ENCODE measurements at regions not wholly inside any gene's neighbourhood (a gene's known extent, or its start where the extent isn't known, plus 50 kb on each side); places are given as distances from the start of the nearest gene placed in this dataset.
"Not testable (repeated sequence)": the region's sequence is repeated elsewhere in the genome, so short reads cannot be mapped to it uniquely, and the experiment has no call there.

DNA sequence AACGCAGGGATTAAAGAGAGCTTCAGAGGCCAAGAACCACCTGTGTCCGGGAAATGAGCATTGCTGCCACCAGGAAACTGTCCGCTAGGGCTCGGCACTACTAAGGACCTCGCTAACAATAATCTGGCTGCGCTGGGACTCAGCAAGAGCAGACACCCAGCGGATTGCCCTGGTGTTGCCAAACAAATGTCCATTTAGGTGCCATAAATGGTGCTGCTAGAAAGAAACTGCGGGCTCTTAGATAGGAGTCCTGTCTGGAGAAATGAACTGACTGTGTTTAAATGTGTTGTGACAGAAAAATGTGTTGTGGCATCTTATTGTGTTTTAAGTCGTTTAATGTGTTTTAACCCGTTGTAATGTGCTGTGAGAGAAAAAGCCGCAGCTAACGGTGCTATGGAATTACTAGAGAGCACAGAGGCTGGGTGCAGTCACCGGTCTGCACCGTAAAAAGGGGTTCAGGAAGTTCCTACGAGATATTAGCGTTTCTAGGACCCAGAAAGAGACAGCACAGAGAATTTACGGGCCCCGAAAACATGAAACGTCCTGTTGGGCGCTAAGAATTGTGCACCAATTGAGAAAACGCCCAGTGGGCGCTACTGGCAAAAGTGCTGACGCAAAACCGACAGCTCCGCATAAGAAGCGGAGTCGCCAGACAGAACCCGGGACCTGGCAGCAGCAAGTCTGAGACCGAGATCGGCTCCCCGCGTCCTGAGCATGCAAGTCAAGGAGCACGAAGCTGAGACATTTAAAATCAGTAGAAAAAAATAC is 90.6 kb downstream of the ANXA2R start:
- DNase-seq, result peak; percentile 82 to 86

- DNase-seq, result no peak
Measured at GRCh38 chr5:42948961-42949347, 91.2 kb downstream of the ANXA2R start.

DNA sequence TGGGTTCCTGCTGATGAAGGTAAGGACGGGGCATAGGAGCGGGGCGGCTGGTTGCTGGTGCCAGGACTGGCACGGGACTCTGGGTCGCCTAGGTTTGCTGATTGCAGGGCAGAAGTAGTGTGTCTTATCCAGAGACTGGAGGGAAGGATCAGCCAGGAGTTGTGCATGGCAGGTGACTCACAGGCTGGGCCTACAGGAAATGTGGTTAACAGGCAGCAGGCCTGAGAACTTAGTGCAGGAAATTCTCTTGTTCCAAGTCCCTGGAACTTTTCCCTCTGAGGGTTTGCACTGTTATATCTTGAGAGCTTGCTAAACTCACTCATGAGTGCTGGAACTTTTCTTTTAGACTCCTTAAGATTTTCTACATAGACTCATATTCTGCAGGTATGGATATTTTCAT is 95.1 kb downstream of the ANXA2R start:
- DNase-seq, result no peak

DNA sequence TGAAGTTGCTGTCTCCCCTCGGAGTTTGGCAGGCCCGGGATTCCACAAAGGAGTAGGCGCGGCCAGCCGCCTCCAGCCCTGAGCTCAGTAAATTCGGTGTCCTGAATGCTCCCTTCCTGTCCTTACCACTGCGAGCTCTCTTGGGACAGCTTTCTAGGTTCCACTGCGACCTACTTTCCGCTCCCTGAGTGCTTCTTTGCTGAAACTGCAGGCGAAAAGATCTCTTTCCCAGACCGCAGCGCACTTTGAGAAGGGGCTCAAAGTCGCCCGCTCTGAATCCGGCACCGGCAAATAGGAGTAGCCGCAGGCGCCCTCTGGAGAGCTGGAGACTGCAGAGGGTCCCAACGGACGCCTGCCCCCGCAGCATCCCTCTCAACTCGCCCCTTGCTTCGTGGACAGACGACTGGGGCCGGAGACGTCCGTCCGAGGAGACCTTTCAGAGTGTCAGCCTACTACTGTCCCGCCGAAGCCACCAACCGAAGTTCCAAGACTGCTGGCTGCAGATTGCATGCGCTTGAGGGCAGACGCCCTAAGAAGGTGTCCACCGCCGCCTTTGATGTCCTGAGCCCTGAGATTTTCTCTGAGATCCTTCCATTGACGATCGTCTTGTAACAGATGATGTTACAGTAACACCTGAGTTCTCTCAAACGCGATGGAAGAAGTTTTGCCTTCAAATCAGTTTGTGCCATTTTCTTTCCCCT is 96.0 kb downstream of the ANXA2R start:
- no peak for DNase-seq

- no peak for DNase-seq
Measured at GRCh38 chr5:42940853-42941252, 99.3 kb downstream of the ANXA2R start.

DNA sequence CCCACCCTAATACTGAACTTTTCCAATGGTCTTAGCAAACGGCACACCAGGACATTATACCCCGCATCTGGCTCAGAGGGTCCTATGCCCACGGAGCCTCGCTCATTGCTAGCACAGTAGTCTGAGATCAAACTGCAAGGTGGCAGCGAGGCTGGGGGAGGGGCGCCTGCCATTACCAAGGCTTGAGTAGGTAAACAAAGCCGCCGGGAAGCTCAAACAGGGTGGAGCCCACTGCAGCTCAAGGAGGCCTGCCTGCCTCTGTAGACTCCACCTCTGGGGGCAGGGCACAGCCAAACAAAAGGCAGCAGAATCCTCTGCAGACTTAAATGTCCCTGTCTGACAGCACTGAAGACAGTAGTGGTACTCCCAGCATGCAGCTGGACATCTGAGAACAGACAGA is 108.1 kb downstream of the ANXA2R start:
- DNase-seq, result not testable (repeated sequence)

- DNase-seq, result not testable (repeated sequence)
Measured at GRCh38 chr5:42931451-42931850, 108.7 kb downstream of the ANXA2R start.

DNA sequence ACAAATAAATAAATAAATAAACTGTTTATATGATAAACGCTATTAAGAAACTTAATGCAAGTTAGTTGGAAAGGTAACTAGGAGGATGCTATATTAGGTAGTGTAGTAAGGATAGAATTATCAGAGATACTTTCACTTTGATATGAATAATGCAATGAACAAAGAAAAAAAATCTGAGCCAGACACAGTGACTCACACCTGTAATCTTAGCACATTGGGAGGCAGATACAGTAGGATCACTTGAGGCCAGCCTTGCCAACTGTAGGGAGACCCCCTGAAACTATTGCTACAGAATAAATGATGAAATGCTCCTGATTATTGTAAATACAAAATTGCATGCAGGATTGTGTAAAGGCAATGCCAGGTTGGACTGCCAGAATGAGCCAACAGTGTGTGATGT is 109.2 kb downstream of the ANXA2R start:
- no peak for DNase-seq

- no peak for DNase-seq
Measured at GRCh38 chr5:42929871-42930270, 110.2 kb downstream of the ANXA2R start.

GRCh38 chr5:42927730-42928129 is 112.4 kb downstream of the ANXA2R start:
- DNase-seq, result no peak

DNA sequence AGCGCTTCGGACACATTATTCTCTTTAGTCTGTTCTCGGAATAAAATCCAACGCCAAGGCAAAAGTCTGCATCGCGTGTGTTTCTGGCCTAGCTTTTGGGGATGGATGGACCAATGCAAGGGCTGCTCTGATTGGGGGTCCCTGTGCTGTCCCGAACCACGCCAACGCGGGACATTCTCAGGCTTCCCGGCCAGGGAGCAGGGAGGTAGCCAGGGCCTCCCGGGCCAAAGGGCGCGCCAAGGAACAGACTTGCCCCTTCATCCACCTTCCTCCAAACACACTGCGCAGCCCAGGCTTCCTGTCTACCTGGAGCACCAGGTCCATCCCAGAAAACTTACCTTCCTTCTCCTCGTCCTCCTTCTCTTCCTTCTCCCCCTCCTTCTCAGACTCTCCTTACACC is 113.0 kb upstream of the SELENOP start:
- no peak for DNase-seq

DNA sequence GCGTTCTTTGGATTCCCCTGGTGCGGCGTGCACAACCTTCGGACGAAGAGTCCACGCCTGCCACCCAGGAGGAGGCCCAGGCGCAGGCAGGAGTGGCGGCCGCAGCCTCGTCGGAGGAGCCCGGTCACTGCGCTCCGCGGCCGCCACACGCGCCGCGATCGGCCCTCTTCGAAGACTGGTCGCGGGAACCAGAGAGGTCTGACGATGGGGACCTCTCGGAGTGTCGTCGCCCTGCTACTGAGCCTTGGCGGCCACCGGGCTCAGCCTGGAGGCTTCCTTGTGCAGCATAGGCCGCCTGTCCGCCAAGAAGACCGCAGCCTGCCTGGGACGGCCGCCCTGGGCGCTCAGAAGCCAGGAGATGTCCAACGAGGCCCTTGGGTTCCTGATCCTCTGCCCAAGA is 112.5 kb upstream of the SELENOP start:
- no peak for DNase-seq

GRCh38 chr5:42923710-42924109 is 112.0 kb upstream of the SELENOP start:
- no peak for DNase-seq

GRCh38 chr5:42919600-42919999 is 107.9 kb upstream of the SELENOP start:
- no peak for DNase-seq

DNA sequence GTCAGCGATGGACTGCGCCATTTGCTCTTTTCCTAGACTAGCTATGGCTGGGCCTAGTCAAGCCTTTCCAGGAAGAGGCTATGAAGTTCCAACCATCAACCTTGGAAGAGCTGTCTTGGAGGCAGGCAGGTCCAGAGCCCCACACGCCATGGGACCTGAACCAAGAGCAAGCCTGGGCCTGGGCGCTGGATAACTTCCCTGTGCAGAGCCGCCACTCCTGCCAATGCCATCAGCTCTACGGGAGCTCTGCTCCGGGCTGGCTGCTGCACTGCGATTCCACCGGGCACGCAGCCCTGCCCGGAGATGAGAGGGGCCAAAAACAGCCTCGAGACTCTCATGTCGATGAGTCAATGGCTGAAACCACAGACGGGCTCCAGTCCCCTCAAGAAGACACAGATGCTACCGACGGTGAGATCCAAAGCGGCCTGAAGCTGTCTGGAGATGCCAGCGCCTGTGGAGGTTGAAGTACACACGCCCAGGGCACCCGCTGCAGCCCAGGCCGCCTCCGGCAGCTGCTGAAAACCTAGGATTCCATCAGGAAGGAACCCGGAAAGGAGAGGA is 103.7 kb upstream of the SELENOP start:
- no peak for DNase-seq

DNA sequence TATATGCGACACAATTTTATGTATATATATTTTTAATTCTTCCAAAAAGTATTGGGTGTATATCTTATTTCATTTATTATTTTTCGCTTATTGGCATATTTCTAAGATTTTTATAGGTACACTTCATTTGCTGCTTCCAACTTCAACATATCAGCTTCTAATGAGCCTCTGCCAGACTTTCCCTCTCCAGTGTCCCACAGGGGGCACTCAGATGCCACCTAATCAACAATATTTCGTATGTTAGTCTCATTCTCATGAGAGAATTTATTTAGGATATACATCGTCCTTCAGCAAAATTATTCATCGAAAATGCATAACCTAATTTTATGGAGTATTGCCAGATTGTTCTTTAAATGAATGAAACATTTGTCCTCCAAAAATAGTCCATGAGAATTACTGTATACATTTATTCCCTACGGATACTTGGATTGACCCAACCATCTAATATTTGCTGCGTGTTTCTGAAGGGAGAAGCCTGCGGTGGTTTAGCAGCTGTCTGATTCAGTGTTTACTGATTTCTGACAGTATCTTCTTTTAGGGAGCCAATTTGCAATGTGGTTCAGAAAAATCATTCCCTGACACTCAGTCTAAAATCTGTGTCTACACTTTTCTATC is 100.6 kb upstream of the SELENOP start:
- DNase-seq, result peak; percentile 65 to 76

GRCh38 chr5:42908509-42909488 is 97.1 kb upstream of the SELENOP start:
- peak; percentile 93 for DNase-seq

DNA sequence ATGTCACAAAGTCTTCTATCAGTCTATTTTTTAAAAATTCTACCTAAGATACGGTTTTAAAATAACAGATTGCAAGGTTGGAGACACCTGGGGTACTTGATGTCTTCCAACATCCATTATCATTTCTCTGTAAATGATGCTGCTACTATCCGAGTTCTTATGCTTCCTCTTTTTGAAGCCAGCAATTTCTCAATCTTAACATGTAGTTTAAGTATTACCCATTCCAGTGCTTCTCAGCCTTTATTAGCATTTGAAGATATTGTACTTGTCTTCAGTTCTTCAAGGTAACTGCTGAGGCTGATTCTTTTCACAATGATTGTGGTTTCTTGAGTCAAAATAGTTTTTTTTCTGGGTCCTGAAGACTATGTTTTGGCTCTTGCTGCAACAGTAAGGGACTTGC is 96.4 kb upstream of the SELENOP start:
- peak in 1 of 2 donors; percentile 2 for DNase-seq

GRCh38 chr5:42905827-42906226 is 94.1 kb upstream of the SELENOP start:
- no peak for DNase-seq

DNA sequence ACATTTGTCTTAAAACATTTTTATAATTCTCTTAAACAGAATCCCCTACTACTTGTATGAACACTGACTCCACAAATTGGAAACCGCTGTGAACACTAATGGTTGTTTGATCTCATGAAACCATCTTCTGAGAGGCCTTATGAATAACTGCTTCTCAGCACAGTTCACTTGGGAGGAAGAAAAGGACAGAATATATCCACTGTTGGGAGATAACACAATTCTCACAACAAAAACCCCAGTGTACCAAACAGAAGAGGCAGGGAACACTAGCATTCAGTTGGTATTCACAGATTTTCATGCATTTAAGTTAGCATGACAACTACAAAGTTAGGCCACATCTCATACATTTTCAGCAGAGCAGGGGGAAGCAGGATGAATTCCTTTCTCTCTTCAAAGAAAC is 89.0 kb upstream of the SELENOP start:
- no peak for DNase-seq

DNA sequence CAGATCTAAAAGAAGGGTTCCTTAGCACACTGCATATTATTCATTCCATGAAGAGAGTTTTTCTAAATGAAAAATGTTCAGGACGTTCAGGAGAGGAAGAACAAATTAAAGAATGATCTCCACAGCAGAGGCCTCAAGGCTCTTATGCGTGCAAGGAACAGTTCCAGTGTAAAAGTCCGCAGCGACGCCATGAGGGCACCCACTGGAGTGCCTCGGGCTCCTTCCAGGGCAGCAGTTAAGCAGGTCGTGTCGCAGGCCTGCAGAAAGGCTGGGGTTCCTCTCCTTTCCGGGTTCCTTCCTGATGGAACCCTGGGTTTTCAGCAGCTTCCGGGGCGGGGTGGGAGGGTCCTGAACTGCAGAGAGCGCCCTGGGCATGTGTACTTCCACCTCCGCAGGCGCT is 87.1 kb upstream of the SELENOP start:
- DNase-seq, result no peak

- DNase-seq, result no peak
Measured at GRCh38 chr5:42896523-42896922, 84.8 kb upstream of the SELENOP start.

- DNase-seq, result no peak
Measured at GRCh38 chr5:42894057-42894456, 82.4 kb upstream of the SELENOP start.
